Esophagus muscularis mucosa (tissue), 4 donors: ENCODE measurements at regions not wholly inside any gene's neighbourhood (a gene's known extent, or its start where the extent isn't known, plus 50 kb on each side); places are given as distances from the start of the nearest gene placed in this dataset.
"Not testable (repeated sequence)": the region's sequence is repeated elsewhere in the genome, so short reads cannot be mapped to it uniquely, and the experiment has no call there.

Experiments used
- DNase-seq: peaks from one replicate; pipeline ENCODE4 v3.0.0-alpha.2; 2017; ENCODE audit errors: extremely low spot score
- H3K27ac ChIP-seq, 4 donors: fragments of 200-600 bp; sonication (generic); replicated peaks in 1 of 4; 1 replicate in 3 of 4; 2 replicates in 1 of 4; pipeline ENCODE4 v1.5.1; 2016 to 2019; ENCODE audit warnings: mild to moderate bottlenecking in 1 of 4
- H3K27me3 ChIP-seq, 4 donors: fragments of 200-600 bp; sonication (generic); one replicate each; pipeline versions ENCODE4 v1.5.1 to v1.6.0; 2016 to 2019
- H3K36me3 ChIP-seq, 4 donors: fragments of 200-600 bp; sonication (generic); one replicate each; pipeline ENCODE4 v1.5.1; 2016 to 2019
- H3K4me1 ChIP-seq, 4 donors: fragments of 200-600 bp; sonication (generic); one replicate each; pipeline ENCODE4 v1.5.1; 2016 to 2019
- H3K4me3 ChIP-seq, 4 donors: fragments of 200-600 bp; sonication (generic); 1 replicate in 2 of 4; 2 replicates in 2 of 4; pipeline ENCODE4 v1.5.1; 2016 to 2019; ENCODE audit warnings: mild to moderate bottlenecking in 4 of 4, moderate library complexity in 1 of 4
- H3K9me3 ChIP-seq, 4 donors: fragments of 200-600 bp; sonication (generic); 1 replicate in 3 of 4; 2 replicates in 1 of 4; pipeline ENCODE4 v1.5.1; 2016 to 2019
- EP300 ChIP-seq: sonication (generic); formaldehyde crosslinking; IDR thresholded peaks from one replicate; pipeline ENCODE4 v1.6.1; 2017; ENCODE audit warnings: antibody characterized with exemption
- POLR2A ChIP-seq: fragments of 450-650 bp; IDR thresholded peaks from one replicate; pipeline ENCODE4 v1.6.1; 2017; ENCODE audit warnings: antibody characterized with exemption, moderate library complexity, mild to moderate bottlenecking, low read depth
- POLR2AphosphoS5 ChIP-seq, 2 donors: sonication (generic); formaldehyde crosslinking; IDR thresholded peaks; one replicate each; pipeline ENCODE4 v1.6.1; 2017; ENCODE audit warnings: antibody characterized with exemption in 2 of 2
- WGBS: methylation state at CpG from one replicate; pipeline ENCODE4 v1.1.5; 2018; 5-methylcytosine and 5-hydroxymethylcytosine counted together
- intact Hi-C: fragments of 100-400 bp; cut with DNase I; formaldehyde crosslinking; loops from one replicate; pipeline ENCODE4 v1.15.1; 2023
- TF ChIP-seq, protein P1 (sequence below), 3 experiments: fragments of 200-600 bp in 2 of 3; fragments of 450-650 bp in 1 of 3; sonication (generic) in 2 of 3; IDR thresholded peaks; one replicate each; pipeline ENCODE4 v1.5.1; 2017 to 2019; ENCODE audit warnings: antibody characterized with exemption in 3 of 3, mild to moderate bottlenecking in 2 of 3, moderate library complexity in 1 of 3

DNA sequence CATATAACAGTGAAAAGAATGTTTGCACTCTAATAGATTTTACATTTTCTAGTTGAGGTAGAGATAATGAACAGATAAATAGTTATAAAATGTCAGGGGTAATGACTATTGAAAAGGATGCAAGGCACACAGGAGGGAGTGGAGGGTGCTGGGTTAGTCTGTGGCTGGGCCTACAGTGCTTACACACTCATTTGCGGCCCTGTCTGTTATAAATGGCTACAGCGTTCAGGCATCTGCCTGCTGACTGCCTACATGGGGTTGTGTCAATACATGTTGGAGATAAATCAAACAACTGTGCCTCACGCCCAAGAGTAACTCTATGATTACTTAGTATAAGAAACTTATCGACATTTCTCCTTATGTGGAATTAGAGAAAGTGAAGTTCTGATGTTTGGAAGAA lies 313.3 kb downstream of the ACTR3B start:
- WGBS, result 62% methylated on average over 4 of the region's 4 CpGs
- no peaks in the 10 kb centered on the region for H3K27me3 ChIP-seq
- H3K4me1 ChIP-seq, result no peaks in the 10 kb centered on the region
- TF ChIP-seq POLR2A, result no peak
- no peak for TF ChIP-seq EP300
- TF ChIP-seq, protein P1, sequence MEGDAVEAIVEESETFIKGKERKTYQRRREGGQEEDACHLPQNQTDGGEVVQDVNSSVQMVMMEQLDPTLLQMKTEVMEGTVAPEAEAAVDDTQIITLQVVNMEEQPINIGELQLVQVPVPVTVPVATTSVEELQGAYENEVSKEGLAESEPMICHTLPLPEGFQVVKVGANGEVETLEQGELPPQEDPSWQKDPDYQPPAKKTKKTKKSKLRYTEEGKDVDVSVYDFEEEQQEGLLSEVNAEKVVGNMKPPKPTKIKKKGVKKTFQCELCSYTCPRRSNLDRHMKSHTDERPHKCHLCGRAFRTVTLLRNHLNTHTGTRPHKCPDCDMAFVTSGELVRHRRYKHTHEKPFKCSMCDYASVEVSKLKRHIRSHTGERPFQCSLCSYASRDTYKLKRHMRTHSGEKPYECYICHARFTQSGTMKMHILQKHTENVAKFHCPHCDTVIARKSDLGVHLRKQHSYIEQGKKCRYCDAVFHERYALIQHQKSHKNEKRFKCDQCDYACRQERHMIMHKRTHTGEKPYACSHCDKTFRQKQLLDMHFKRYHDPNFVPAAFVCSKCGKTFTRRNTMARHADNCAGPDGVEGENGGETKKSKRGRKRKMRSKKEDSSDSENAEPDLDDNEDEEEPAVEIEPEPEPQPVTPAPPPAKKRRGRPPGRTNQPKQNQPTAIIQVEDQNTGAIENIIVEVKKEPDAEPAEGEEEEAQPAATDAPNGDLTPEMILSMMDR (IDR thresholded peaks at IDR 0.05), result no peak
- TF ChIP-seq POLR2AphosphoS5 (IDR thresholded peaks at IDR 0.05), result no peak
- no peaks in the 10 kb centered on the region for H3K9me3 ChIP-seq
- H3K4me3 ChIP-seq, result no peak overlapping the region
- DNase-seq, result no peak
- intact Hi-C loops, result no loop called here
- no peaks in the 10 kb centered on the region for H3K36me3 ChIP-seq
- H3K27ac ChIP-seq, result no peak overlapping the region

DNA sequence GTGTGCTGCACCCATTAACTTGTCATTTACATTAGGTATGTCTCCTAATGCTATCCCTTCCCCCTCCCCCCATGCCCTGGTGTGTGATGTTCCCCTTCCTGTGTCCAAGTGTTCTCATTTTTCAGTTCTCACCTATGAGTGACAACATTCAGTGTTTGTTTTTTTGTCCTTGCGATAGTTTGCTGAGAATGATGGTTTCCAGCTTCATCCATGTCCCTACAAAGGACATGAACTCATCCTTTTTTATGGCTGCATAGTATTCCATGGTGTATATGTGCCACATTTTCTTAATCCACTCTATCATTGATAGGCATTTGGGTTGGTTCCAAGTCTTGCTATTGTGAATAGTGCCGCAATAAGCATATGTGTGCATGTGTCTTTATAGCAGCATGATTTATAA lies 316.7 kb downstream of the ACTR3B start:
- H3K36me3 ChIP-seq, H3K27me3 ChIP-seq, H3K9me3 ChIP-seq, intact Hi-C loops, H3K27ac ChIP-seq, H3K4me1 ChIP-seq, DNase-seq, H3K4me3 ChIP-seq: not testable (repeated sequence)
- WGBS, result 97% methylated on average over 2 of the region's 2 CpGs

DNA sequence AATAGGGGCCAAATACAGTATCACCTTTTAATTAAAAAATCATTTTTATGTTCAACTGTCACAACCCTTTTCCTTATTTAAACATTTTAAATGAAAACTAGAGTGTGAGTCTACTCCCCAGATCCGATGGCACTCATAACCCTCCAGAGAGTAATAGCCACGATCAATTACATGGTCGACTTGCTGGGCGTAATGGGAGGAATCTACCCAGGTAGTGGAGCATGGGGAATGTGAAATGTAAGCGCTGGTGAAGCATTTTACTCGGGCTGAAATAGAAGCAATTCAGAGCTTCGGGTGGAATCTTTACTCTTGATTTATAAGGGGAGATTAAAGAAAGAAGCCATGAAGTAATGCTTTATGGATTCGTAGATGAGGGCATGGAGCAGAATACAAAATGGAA lies 321.9 kb downstream of the ACTR3B start:
- no peaks in the 10 kb centered on the region for H3K9me3 ChIP-seq
- intact Hi-C loops, result no loop called here
- no peak overlapping the region for H3K27ac ChIP-seq
- peaks cover 0 to 13% (median 0%) of the 10 kb centered on the region in 4 donors for H3K27me3 ChIP-seq
- DNase-seq, result no peak
- H3K4me3 ChIP-seq, result no peak overlapping the region
- H3K36me3 ChIP-seq, result no peaks in the 10 kb centered on the region
- no peak for TF ChIP-seq EP300
- whole genome bisulfite sequencing, result 77% methylated on average over 8 of the region's 8 CpGs
- no peaks in the 10 kb centered on the region for H3K4me1 ChIP-seq

DNA sequence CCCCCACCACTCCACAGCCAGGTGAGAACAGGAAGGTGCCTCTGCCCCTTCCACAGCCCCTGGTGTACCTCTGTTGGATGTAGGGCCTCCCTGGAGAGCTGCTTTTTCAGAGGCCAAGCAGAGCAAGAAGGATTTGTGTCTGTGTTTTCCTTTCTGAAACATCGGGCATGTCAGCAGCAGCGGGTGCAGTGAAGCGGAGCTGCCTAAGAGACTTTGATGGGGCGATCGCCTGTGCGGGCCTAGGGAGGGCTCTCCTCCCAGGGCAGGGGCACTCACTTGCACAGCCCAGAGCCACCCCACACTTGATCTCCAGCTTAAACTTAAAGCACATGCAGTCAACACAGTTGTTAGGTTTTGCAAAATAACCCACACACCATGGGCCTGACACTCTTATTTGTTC lies 324.7 kb downstream of the ACTR3B start:
- no peaks in the 10 kb centered on the region for H3K36me3 ChIP-seq
- WGBS, result 96% methylated on average over 6 of the region's 6 CpGs
- TF ChIP-seq, protein P1 (IDR thresholded peaks at IDR 0.05), result no peak
- TF ChIP-seq POLR2A, result no peak
- no peak for TF ChIP-seq EP300
- no peak for TF ChIP-seq POLR2AphosphoS5 (IDR thresholded peaks at IDR 0.05)
- H3K4me1 ChIP-seq, result no peaks in the 10 kb centered on the region
- peaks cover 0 to 17% (median 0%) of the 10 kb centered on the region in 4 donors for H3K27me3 ChIP-seq
- no peak overlapping the region for H3K4me3 ChIP-seq
- intact Hi-C loops, result no loop called here
- H3K9me3 ChIP-seq, result no peaks in the 10 kb centered on the region
- H3K27ac ChIP-seq, result no peak overlapping the region
- DNase-seq, result no peak

DNA sequence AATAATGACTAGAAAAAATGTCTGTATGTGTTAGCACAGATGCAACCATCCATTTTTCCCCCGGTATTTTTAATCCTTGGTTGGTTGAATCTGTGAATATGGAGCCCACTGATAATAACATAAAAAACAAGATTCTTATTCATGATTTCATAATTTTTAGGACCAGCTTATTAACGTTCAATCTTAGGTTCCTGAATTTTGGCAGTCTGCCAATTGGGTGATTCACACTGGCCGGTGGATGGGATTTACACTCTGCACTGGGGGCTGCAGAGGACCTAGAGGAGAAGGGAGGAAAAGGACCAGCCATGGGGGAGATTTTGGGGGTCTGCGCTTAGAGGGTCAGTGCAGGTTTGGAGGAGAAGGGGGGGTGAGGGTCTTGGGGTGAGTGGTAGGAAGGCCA lies 327.9 kb downstream of the ACTR3B start:
- no peak overlapping the region for H3K27ac ChIP-seq
- no peaks in the 10 kb centered on the region for H3K36me3 ChIP-seq
- H3K27me3 ChIP-seq, result peaks cover 0 to 17% (median 0%) of the 10 kb centered on the region in 4 donors
- TF ChIP-seq POLR2A (no peak), POLR2AphosphoS5 (IDR thresholded peaks at IDR 0.05) (no peak), EP300 (no peak)
- TF ChIP-seq, protein P1 (IDR thresholded peaks at IDR 0.05), result no peak
- WGBS, result 57% methylated on average over 4 of the region's 4 CpGs
- H3K4me1 ChIP-seq, result no peaks in the 10 kb centered on the region
- intact Hi-C loops, result no loop called here
- no peak for DNase-seq
- H3K4me3 ChIP-seq, result no peak overlapping the region
- H3K9me3 ChIP-seq, result no peaks in the 10 kb centered on the region

DNA sequence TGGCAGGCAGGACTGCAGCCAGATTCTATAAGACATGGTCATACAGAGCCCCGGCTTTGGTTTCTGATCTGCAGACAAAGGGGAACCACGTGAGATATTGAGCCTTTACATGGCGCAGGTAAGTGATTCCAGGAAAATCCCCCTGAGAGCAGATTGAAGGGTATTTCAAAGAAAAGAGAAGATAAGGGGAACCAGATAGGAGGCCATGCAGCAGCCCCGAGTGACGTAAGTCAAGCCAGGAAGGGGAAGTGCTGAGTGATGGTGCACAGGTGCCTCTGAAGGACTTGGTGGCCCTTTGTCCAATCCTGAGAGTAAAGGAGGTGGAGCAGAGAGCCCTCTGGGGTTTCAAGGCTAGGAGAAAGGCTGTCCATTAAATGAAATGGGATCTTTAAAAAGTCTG lies 329.0 kb downstream of the ACTR3B start:
- intact Hi-C loops, result no loop called here

More for the DNA sequence above, 329.0 kb downstream of the ACTR3B start:
- H3K4me3 ChIP-seq, result no peak overlapping the region
- no peak overlapping the region for H3K27ac ChIP-seq
- H3K9me3 ChIP-seq, result no peaks in the 10 kb centered on the region
- H3K27me3 ChIP-seq, result peaks cover 0 to 11% (median 0%) of the 10 kb centered on the region in 4 donors
- no peak for DNase-seq
- H3K36me3 ChIP-seq, result no peaks in the 10 kb centered on the region
- TF ChIP-seq POLR2AphosphoS5 (IDR thresholded peaks at IDR 0.05), result no peak
- H3K4me1 ChIP-seq, result no peaks in the 10 kb centered on the region
- 76% methylated on average over 5 of the region's 5 CpGs for WGBS
